Keratinocyte (primary cell): ENCODE measurements at regions not wholly inside any gene's neighbourhood (a gene's known extent, or its start where the extent isn't known, plus 50 kb on each side); places are given as distances from the start of the nearest gene placed in this dataset.

ENCODE experiments used
- DNase-seq: peaks from one replicate; pipeline ENCODE4 v3.0.0-alpha.2; 2011; ENCODE audit warnings: low read depth, missing footprints, low spot score
- FAIRE-seq: peaks from 2 replicates; lab custom pipeline; 2011; peaks lifted over from hg19 to GRCh38; lab: Jason Lieb, UNC
- H2AFZ ChIP-seq: 2 replicates; pipeline ENCODE4 v1.6.0; 2012; ENCODE audit warnings: low read length, control low read depth, inconsistent platforms; ENCODE audit not compliant: control insufficient read depth
- H3K27ac ChIP-seq: 2 replicates; pipeline ENCODE4 v1.5.1; 2011; ENCODE audit warnings: low read length; ENCODE audit not compliant: control insufficient read depth, insufficient read depth
- H3K27me3 ChIP-seq: 3 replicates; pipeline ENCODE4 v1.6.0; 2011; ENCODE audit warnings: low read length; ENCODE audit not compliant: control insufficient read depth, insufficient read depth; ENCODE audit errors: extremely low read depth
- H3K36me3 ChIP-seq, 2 experiments: 2 replicates in 1 of 2; 3 replicates in 1 of 2; pipeline ENCODE4 v1.5.1; 2011; ENCODE audit warnings: low read length in 2 of 2, mild to moderate bottlenecking in 1 of 2; ENCODE audit not compliant: control insufficient read depth in 2 of 2, insufficient read depth in 2 of 2; ENCODE audit errors: extremely low read depth in 1 of 2
- H3K4me1 ChIP-seq: 3 replicates; pipeline ENCODE4 v1.5.1; 2011; ENCODE audit warnings: low read length; ENCODE audit not compliant: control insufficient read depth, insufficient read depth; ENCODE audit errors: extremely low read depth
- H3K4me2 ChIP-seq: 3 replicates; pipeline ENCODE4 v1.6.0; 2011; ENCODE audit warnings: low read depth, low read length; ENCODE audit not compliant: control insufficient read depth, insufficient read depth; ENCODE audit errors: extremely low read depth
- H3K4me3 ChIP-seq, 3 experiments: fragments of 200-600 bp in 1 of 3; sonication (generic) in 1 of 3; 2 replicates in 2 of 3; 3 replicates in 1 of 3; pipeline ENCODE4 v1.5.1; 2011 to 2016; ENCODE audit warnings: low read length in 3 of 3, mild to moderate bottlenecking in 3 of 3, control low read depth in 2 of 3, inconsistent platforms in 1 of 3, low read depth in 1 of 3, mixed read lengths in 1 of 3, mixed run types in 1 of 3, moderate library complexity in 1 of 3; ENCODE audit not compliant: control insufficient read depth in 2 of 3, insufficient read depth in 2 of 3; ENCODE audit errors: extremely low read depth in 1 of 3
- H3K79me2 ChIP-seq: 2 replicates; pipeline ENCODE4 v1.6.0; 2012; ENCODE audit warnings: low read length; ENCODE audit not compliant: control insufficient read depth, insufficient read depth
- H3K9ac ChIP-seq: 3 replicates; pipeline ENCODE4 v1.6.0; 2011; ENCODE audit warnings: low read length; ENCODE audit not compliant: control insufficient read depth, insufficient read depth; ENCODE audit errors: extremely low read depth
- H3K9me1 ChIP-seq: 3 replicates; pipeline ENCODE4 v1.6.0; 2011; ENCODE audit warnings: low read length; ENCODE audit not compliant: control insufficient read depth, insufficient read depth; ENCODE audit errors: extremely low read depth
- H3K9me3 ChIP-seq: 2 replicates; pipeline ENCODE4 v1.5.1; 2012; ENCODE audit warnings: low read depth, low read length; ENCODE audit not compliant: control insufficient read depth
- H4K20me1 ChIP-seq: 3 replicates; pipeline ENCODE4 v1.6.0; 2011; ENCODE audit warnings: low read length; ENCODE audit not compliant: control insufficient read depth, insufficient read depth; ENCODE audit errors: extremely low read depth
- EZH2 ChIP-seq: IDR thresholded peaks from one replicate; pipeline ENCODE4 v1.6.1; 2012; ENCODE audit warnings: inconsistent platforms, mild to moderate bottlenecking, low read length, moderate library complexity
- dilution Hi-C: fragments of 300-500 bp; cut with MboI; formaldehyde crosslinking; loops from one replicate; pipeline ENCODE4 v1.7.0; 2020; ENCODE audit warnings: low sequenced_read_pairs; ENCODE audit not compliant: extremely low pct_ligation_motif_present
- TF ChIP-seq, protein P1 (sequence below), 3 experiments: IDR thresholded peaks in 1 of 3; conservative IDR thresholded peaks in 1 of 3; optimal IDR thresholded peaks in 1 of 3; 2 replicates in 2 of 3; 3 replicates in 1 of 3; pipeline versions ENCODE3 to v1.5.1; 2011; ENCODE audit warnings: low read length in 3 of 3, mild to moderate bottlenecking in 3 of 3, moderate library complexity in 2 of 3, control low read depth in 1 of 3, inconsistent platforms in 1 of 3; ENCODE audit not compliant: insufficient read depth in 2 of 3; ENCODE audit errors: extremely low read depth in 1 of 3

DNA sequence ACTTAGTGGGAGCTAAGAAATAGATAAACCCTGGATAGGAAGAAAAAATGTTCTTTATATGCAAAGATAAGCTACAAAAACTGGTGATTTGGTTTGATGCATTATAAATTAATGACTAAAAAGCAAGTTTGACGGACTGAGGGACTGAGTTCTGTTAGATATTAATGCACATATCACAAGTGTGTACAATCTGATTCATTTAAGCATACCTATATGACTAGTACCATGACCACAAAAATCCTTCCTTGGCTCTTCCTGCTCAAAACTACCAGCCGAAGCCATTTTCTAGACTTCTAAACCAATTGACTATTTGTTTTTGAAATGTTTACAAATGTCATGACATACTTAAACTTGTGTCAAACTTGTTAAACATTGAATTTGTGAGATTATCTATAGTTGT lies 374.5 kb upstream of the MON1B start:
- H3K27ac ChIP-seq: no peak overlapping the region
- no peaks in the 10 kb centered on the region for H3K79me2 ChIP-seq
- no peak overlapping the region for H2AFZ ChIP-seq
- H3K4me1 ChIP-seq: no peaks in the 10 kb centered on the region
- no peak overlapping the region for H3K4me3 ChIP-seq
- H3K4me2 ChIP-seq: no peak overlapping the region
- FAIRE-seq (no peak), DNase-seq (no peak)
- no peaks in the 10 kb centered on the region for H3K36me3 ChIP-seq
- H3K9me3 ChIP-seq: no peaks in the 10 kb centered on the region
- dilution Hi-C loops: no loop called here
- no peaks in the 10 kb centered on the region for H3K9me1 ChIP-seq
- H3K9ac ChIP-seq: no peak overlapping the region
- TF ChIP-seq, protein P1, sequence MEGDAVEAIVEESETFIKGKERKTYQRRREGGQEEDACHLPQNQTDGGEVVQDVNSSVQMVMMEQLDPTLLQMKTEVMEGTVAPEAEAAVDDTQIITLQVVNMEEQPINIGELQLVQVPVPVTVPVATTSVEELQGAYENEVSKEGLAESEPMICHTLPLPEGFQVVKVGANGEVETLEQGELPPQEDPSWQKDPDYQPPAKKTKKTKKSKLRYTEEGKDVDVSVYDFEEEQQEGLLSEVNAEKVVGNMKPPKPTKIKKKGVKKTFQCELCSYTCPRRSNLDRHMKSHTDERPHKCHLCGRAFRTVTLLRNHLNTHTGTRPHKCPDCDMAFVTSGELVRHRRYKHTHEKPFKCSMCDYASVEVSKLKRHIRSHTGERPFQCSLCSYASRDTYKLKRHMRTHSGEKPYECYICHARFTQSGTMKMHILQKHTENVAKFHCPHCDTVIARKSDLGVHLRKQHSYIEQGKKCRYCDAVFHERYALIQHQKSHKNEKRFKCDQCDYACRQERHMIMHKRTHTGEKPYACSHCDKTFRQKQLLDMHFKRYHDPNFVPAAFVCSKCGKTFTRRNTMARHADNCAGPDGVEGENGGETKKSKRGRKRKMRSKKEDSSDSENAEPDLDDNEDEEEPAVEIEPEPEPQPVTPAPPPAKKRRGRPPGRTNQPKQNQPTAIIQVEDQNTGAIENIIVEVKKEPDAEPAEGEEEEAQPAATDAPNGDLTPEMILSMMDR (optimal IDR thresholded peaks at IDR 0.05 in 1 of 3, IDR thresholded peaks at IDR 0.05 in 1 of 3, conservative IDR thresholded peaks at IDR 0.05 in 1 of 3; ENCODE audit: extremely low read depth in 1 of 3, insufficient read depth in 2 of 3, low read length in 3 of 3): no peak
- no peak for TF ChIP-seq EZH2
- no peaks in the 10 kb centered on the region for H4K20me1 ChIP-seq
- H3K27me3 ChIP-seq: no peaks in the 10 kb centered on the region

DNA sequence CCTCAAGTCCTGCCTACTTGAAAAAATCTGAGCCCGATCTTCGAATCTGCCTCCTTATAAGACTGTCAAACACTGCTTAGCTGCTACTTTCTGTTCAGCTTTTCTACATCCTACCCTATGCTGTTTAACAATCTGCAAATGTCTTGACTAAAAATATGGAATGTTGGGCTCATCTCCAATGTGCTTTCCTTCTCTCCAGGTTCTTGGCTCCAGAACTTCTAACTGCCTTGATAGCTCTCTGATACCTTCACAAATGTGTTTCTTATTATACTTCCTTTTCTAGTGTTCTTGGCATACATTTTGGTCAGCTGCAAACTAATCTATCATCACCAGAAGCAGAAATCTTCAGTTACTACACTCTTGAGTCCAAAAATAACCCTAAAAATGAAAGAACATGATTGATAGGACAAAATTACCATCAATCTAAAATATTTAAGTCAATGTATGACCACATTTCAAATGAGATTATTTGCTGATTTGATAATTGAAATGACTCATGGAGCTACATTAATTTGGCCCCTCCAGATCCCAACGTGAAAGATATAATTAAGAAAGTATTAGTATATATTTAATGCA lies 372.3 kb upstream of the MON1B start:
- no peaks in the 10 kb centered on the region for H3K27me3 ChIP-seq
- no peaks in the 10 kb centered on the region for H4K20me1 ChIP-seq
- no peak for FAIRE-seq
- TF ChIP-seq, protein P1 (optimal IDR thresholded peaks at IDR 0.05 in 1 of 3, IDR thresholded peaks at IDR 0.05 in 1 of 3, conservative IDR thresholded peaks at IDR 0.05 in 1 of 3; ENCODE audit: extremely low read depth in 1 of 3, insufficient read depth in 2 of 3, low read length in 3 of 3): no peak
- TF ChIP-seq EZH2: no peak
- DNase-seq: no peak
- no peaks in the 10 kb centered on the region for H3K36me3 ChIP-seq
- dilution Hi-C loops: no loop called here
- no peak overlapping the region for H3K4me3 ChIP-seq
- H3K9me1 ChIP-seq: no peaks in the 10 kb centered on the region
- H3K9me3 ChIP-seq: no peaks in the 10 kb centered on the region
- no peaks in the 10 kb centered on the region for H3K4me1 ChIP-seq
- H3K4me2 ChIP-seq: no peak overlapping the region
- H3K79me2 ChIP-seq: no peaks in the 10 kb centered on the region
- H3K27ac ChIP-seq: no peak overlapping the region
- no peak overlapping the region for H2AFZ ChIP-seq
- no peak overlapping the region for H3K9ac ChIP-seq
